Skin epidermis (tissue), 12 donors: ENCODE measurements at regions not wholly inside any gene's neighbourhood (a gene's known extent, or its start where the extent isn't known, plus 50 kb on each side); places are given as distances from the start of the nearest gene placed in this dataset.
"Not testable (repeated sequence)": the region's sequence is repeated elsewhere in the genome, so short reads cannot be mapped to it uniquely, and the experiment has no call there.

ENCODE experiments used
- H3K27ac ChIP-seq, 21 experiments: fragments of 200-600 bp; sonication (generic) in 11 of 21; one replicate each; pipeline ENCODE4 v1.5.0; 2020; ENCODE audit warnings: mild to moderate bottlenecking in 3 of 21, inconsistent platforms in 2 of 21, moderate library complexity in 2 of 21
- H3K4me3 ChIP-seq, 7 experiments: fragments of 200-600 bp; sonication (generic) in 2 of 7; one replicate each; pipeline ENCODE4 v1.5.0; 2020; ENCODE audit warnings: inconsistent platforms in 2 of 7, mild to moderate bottlenecking in 2 of 7, moderate library complexity in 1 of 7

GRCh38 chr5:36777105-36777757 lies 99.3 kb upstream of the NIPBL start:
- H3K4me3 ChIP-seq: no peak overlapping the region
- no peak overlapping the region for H3K27ac ChIP-seq

- Histone ChIP-seq H3K27ac (no peak overlapping the region), H3K4me3 (no peak overlapping the region)
Observed at GRCh38 chr5:36778336-36778735, 98.2 kb upstream of the NIPBL start.

GRCh38 chr5:36782612-36783011 lies 94.0 kb upstream of the NIPBL start:
- not testable (repeated sequence) for H3K4me3 ChIP-seq, H3K27ac ChIP-seq

- Histone ChIP-seq H3K27ac (no peak overlapping the region), H3K4me3 (no peak overlapping the region)
Observed at GRCh38 chr5:36786448-36787012, 90.0 kb upstream of the NIPBL start.

- H3K4me3 ChIP-seq: no peak overlapping the region
- H3K27ac ChIP-seq: no peak overlapping the region
Observed at GRCh38 chr5:36787365-36788093, 89.0 kb upstream of the NIPBL start.

DNA sequence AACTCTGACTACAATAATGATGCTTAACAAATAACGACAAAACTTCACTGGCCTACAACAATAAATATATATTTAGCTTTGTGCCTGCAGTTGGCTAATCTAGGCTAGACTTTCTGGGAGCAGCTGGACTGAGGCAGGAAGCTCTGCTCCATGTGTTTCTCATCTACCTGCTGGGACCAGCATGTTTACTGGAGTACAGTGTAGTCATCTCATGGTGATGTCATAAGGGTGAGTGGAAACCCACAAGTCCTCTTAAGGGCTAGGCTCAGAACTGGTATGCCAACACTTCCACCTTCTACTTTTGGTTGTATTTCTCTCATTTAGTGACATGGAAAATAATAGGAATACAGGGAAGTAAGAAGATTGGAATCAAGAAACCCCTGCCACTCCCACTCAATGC lies 85.7 kb upstream of the NIPBL start:
- Histone ChIP-seq H3K4me3 (no peak overlapping the region), H3K27ac (no peak overlapping the region)

DNA sequence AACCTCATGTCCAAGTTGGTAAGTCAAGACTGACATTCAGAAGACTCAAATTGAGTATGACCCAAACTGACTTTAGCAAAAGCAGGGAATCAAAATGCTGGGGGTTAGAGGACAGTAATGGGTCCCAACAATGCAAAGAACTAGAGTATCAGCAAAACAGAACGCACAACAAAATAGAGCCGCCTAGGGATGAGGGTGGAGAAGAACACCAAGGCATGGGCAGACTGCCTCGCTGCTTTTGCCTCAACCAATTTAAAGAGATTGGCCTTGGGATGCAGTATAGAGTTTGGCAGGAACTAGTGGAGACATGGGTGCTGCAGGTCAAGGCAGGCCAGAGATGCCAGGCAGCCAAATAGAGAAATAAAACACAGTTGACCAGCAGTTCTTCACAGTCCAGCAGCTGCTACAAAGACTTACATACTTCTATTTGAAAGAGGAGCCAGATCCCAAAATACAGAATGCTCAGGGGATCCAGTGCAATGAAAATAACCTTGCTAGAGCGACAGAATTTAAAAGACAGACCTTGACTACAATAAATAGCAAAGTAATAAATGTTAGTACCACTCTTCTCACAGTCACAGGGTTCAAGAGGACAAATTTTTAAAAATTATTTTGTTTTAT lies 83.9 kb upstream of the NIPBL start:
- H3K27ac ChIP-seq: no peak overlapping the region
- no peak overlapping the region for H3K4me3 ChIP-seq

- no peak overlapping the region for H3K4me3 ChIP-seq
- H3K27ac ChIP-seq: no peak overlapping the region
Observed at GRCh38 chr5:36795366-36795765, 81.2 kb upstream of the NIPBL start.

- no peak overlapping the region for H3K27ac ChIP-seq
Observed at GRCh38 chr5:36796155-36796554, 80.4 kb upstream of the NIPBL start.

DNA sequence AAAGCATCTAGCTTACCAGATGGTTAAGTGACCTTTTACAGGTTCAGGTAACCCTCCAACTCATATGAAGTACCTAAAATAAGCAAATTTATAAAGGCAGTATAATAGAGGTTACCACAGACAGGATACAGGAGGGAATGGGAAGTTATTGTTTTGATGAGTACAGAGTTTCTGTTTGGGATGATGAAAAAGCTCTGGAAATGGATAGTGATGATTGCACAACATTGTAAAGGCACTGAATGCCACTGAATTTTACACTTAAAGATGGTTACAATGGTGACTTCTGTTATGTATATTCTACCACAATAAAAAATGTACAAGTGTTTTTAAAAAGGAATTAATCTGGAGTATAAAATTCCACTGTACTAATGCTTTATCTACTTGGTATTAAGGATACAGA lies 75.0 kb upstream of the NIPBL start:
- H3K4me3 ChIP-seq: no peak overlapping the region
- H3K27ac ChIP-seq: no peak overlapping the region

More at GRCh38 chr5:36796155-36796554, 80.4 kb upstream of the NIPBL start:
- no peak overlapping the region for H3K4me3 ChIP-seq

GRCh38 chr5:36802187-36802586 lies 74.4 kb upstream of the NIPBL start:
- Histone ChIP-seq H3K4me3 (no peak overlapping the region), H3K27ac (no peak overlapping the region)

DNA sequence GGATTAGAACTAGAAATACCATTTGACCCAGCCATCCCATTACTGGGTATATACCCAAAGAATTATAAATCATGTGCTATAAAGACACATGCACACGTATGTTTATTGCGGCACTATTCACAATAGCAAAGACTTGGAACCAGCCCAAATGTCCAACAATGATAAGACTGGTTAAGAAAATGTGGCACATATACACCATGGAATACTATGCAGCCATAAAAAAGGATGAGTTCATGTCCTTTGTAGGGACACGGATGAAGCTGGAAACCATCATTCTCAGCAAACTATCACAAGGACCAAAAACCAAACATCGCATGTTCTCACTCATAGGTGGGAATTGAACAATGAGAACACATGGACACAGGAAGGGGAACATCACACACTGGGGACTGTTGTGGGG lies 63.3 kb upstream of the NIPBL start:
- H3K27ac ChIP-seq, H3K4me3 ChIP-seq: not testable (repeated sequence)

DNA sequence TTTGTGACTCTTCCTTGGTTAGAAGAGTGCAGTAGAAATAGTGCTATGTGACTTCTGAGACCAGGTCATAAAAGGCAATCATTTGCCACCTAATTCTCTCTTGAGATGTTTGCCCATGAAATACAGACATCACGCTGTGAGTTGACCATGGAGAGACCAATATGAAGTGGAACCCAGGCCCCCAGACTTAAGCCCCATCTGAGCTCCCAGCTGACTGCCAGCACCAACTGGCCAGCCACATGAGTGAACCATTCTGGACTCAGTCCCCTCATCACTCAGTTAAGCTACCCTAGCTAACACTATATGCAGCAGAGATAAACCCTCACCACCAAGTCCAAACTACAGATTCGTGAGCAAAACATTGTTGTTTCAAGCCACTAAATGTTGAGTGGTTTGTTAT lies 60.7 kb upstream of the NIPBL start:
- Histone ChIP-seq H3K27ac (no peak overlapping the region), H3K4me3 (no peak overlapping the region)

GRCh38 chr5:36820900-36821299 lies 55.7 kb upstream of the NIPBL start:
- Histone ChIP-seq H3K27ac (no peak overlapping the region), H3K4me3 (no peak overlapping the region)

GRCh38 chr5:36826694-36827093 lies 49.9 kb upstream of the NIPBL start:
- no peak overlapping the region for H3K27ac ChIP-seq
- H3K4me3 ChIP-seq: no peak overlapping the region
